Prostate gland (tissue), 2 donors: ENCODE measurements at regions not wholly inside any gene's neighbourhood (a gene's known extent, or its start where the extent isn't known, plus 50 kb on each side); places are given as distances from the start of the nearest gene placed in this dataset.

Experiments
- CTCF ChIP-seq, 4 experiments: fragments of 200-600 bp in 2 of 4; fragments of 450-650 bp in 2 of 4; sonication (generic) in 2 of 4; IDR thresholded peaks; 1 replicate in 3 of 4; 2 replicates in 1 of 4; pipeline ENCODE4 v1.5.1; 2016 to 2019; ENCODE audit warnings: antibody characterized with exemption in 4 of 4, mild to moderate bottlenecking in 2 of 4, moderate library complexity in 2 of 4
- POLR2A ChIP-seq: fragments of 450-650 bp; IDR thresholded peaks from one replicate; pipeline ENCODE4 v1.6.1; 2016; ENCODE audit warnings: antibody characterized with exemption, mild to moderate bottlenecking
- POLR2AphosphoS5 ChIP-seq: sonication (generic); formaldehyde crosslinking; IDR thresholded peaks from one replicate; pipeline ENCODE4 v1.6.1; 2017; ENCODE audit warnings: antibody characterized with exemption

- TF ChIP-seq POLR2AphosphoS5 = no peak
- TF ChIP-seq POLR2A = no peak
- TF ChIP-seq CTCF (IDR thresholded peaks at IDR 0.05) = no peak
These were observed 79.6 kb downstream of the C9orf50 start for GRCh38 chr9:129541270-129541669.
